GM19324 (cell line): ENCODE measurements at regions not wholly inside any gene's neighbourhood (a gene's known extent, or its start where the extent isn't known, plus 50 kb on each side); places are given as distances from the start of the nearest gene placed in this dataset.

ENCODE experiments used
- ATAC-seq: cut with Tn5 transposase; IDR thresholded peaks from one replicate; pipeline ENCODE4 v1.9.1; 2021; ENCODE audit warnings: mild to moderate bottlenecking, moderate library complexity; ENCODE audit not compliant: unreplicated experiment, low FRiP score

GRCh38 chr18:56189615-56190014 lies 448.8 kb downstream of the TXNL1 start:
- ATAC-seq, result no peak

- ATAC-seq, result no peak
These were observed 449.7 kb downstream of the TXNL1 start for GRCh38 chr18:56188529-56189275.

- peak; percentile 57 for ATAC-seq
These were observed 452.1 kb downstream of the TXNL1 start for GRCh38 chr18:56186319-56186718.

- ATAC-seq, result no peak
These were observed 453.3 kb downstream of the TXNL1 start for GRCh38 chr18:56185126-56185525.

- no peak for ATAC-seq
These were observed 461.6 kb downstream of the TXNL1 start for GRCh38 chr18:56176751-56177150.

GRCh38 chr18:56175330-56176001 lies 462.9 kb downstream of the TXNL1 start:
- ATAC-seq, result no peak

GRCh38 chr18:56173542-56174220 lies 464.7 kb downstream of the TXNL1 start:
- ATAC-seq, result no peak

GRCh38 chr18:56172527-56172926 lies 465.9 kb downstream of the TXNL1 start:
- ATAC-seq, result no peak

GRCh38 chr18:56171848-56172247 lies 466.5 kb downstream of the TXNL1 start:
- no peak for ATAC-seq

- no peak for ATAC-seq
These were observed 470.2 kb downstream of the TXNL1 start for GRCh38 chr18:56168049-56168781.

- no peak for ATAC-seq
These were observed 471.0 kb downstream of the TXNL1 start for GRCh38 chr18:56167366-56167765.

GRCh38 chr18:56166914-56167313 lies 471.5 kb downstream of the TXNL1 start:
- no peak for ATAC-seq

- no peak for ATAC-seq
These were observed 472.6 kb downstream of the TXNL1 start for GRCh38 chr18:56165601-56166355.

GRCh38 chr18:56162311-56163265 lies 475.8 kb downstream of the TXNL1 start:
- ATAC-seq, result no peak

GRCh38 chr18:56161566-56162260 lies 476.7 kb downstream of the TXNL1 start:
- no peak for ATAC-seq

GRCh38 chr18:56158676-56159075 lies 479.7 kb downstream of the TXNL1 start:
- ATAC-seq, result no peak

- no peak for ATAC-seq
These were observed 480.9 kb downstream of the TXNL1 start for GRCh38 chr18:56157541-56157940.

- ATAC-seq, result no peak
These were observed 485.7 kb downstream of the TXNL1 start for GRCh38 chr18:56152551-56153310.
